Endothelial cell of umbilical vein (primary cell): ENCODE measurements at regions not wholly inside any gene's neighbourhood (a gene's known extent, or its start where the extent isn't known, plus 50 kb on each side); places are given as distances from the start of the nearest gene placed in this dataset.

Experiments used
- BruUV-seq: library from RNA; stranded (reverse); fragments of 400-500 nt; replicated peaks from 2 replicates; lab custom pipeline; 2021; lab: Mats Ljungman, UMichigan
- CTCF ChIA-PET: fragments of 300-600, 350-600 bp; sonication (Branson Sonifier 250); formaldehyde crosslinking; loops from one replicate; lab custom pipeline; 2021; ENCODE audit warnings: antibody characterized with exemption, inconsistent platforms; lab: Charles Lee
- POLR2A ChIA-PET: fragments of 300-600, 350-600 bp; sonication (Branson Sonifier 250); formaldehyde crosslinking; loops from one replicate; lab custom pipeline; 2021; ENCODE audit warnings: antibody characterized with exemption, inconsistent platforms; lab: Charles Lee
- DNase-seq: peaks from one replicate; pipeline ENCODE4 v3.0.0-alpha.2; 2011; ENCODE audit warnings: low read depth, low spot score
- FAIRE-seq: peaks from 2 replicates; lab custom pipeline; 2011; peaks lifted over from hg19 to GRCh38; lab: Jason Lieb, UNC
- H2AFZ ChIP-seq: 2 replicates; pipeline ENCODE4 v1.6.0; 2012; ENCODE audit warnings: low read depth, low read length, control low read depth, inconsistent platforms
- H3K27ac ChIP-seq: 2 replicates; pipeline ENCODE4 v1.5.1; 2011; ENCODE audit warnings: low read depth, mild to moderate bottlenecking, control low read depth, low read length, moderate library complexity; ENCODE audit not compliant: insufficient read depth
- H3K27me3 ChIP-seq, 2 experiments: 2 replicates each; pipeline versions ENCODE4 v1.6.0 to v1.6.1; 2011; ENCODE audit warnings: low read length in 2 of 2, mixed read lengths in 1 of 2; ENCODE audit not compliant: control insufficient read depth in 2 of 2, insufficient read depth in 2 of 2
- H3K36me3 ChIP-seq, 2 experiments: 2 replicates in 1 of 2; 3 replicates in 1 of 2; pipeline ENCODE4 v1.5.1; 2011; ENCODE audit warnings: low read length in 2 of 2, mild to moderate bottlenecking in 1 of 2, moderate library complexity in 1 of 2; ENCODE audit not compliant: control insufficient read depth in 2 of 2, insufficient read depth in 2 of 2; ENCODE audit errors: extremely low read depth in 1 of 2
- H3K4me1 ChIP-seq: 3 replicates; pipeline ENCODE4 v1.5.1; 2011; ENCODE audit warnings: mild to moderate bottlenecking, low read length; ENCODE audit not compliant: control insufficient read depth, insufficient read depth; ENCODE audit errors: extremely low read depth
- H3K4me2 ChIP-seq: 2 replicates; pipeline ENCODE4 v1.6.1; 2011; ENCODE audit warnings: low read length, control low read depth, mixed read lengths; ENCODE audit not compliant: insufficient read depth
- H3K4me3 ChIP-seq, 3 experiments: fragments of 200-600 bp in 1 of 3; sonication (generic), shearing (Covaris generic) in 1 of 3; replicated peaks in 1 of 3; 2 replicates each; pipeline ENCODE4 v1.5.1; 2011 to 2016; ENCODE audit warnings: control low read depth in 3 of 3, low read length in 3 of 3, mild to moderate bottlenecking in 2 of 3, inconsistent platforms in 1 of 3, low read depth in 1 of 3, moderate library complexity in 1 of 3; ENCODE audit not compliant: insufficient read depth in 1 of 3
- H3K79me2 ChIP-seq: 2 replicates; pipeline ENCODE4 v1.6.0; 2012; ENCODE audit warnings: low read length, inconsistent platforms; ENCODE audit not compliant: control insufficient read depth, insufficient read depth
- H3K9ac ChIP-seq: replicated peaks from 2 replicates; pipeline ENCODE3; 2011; ENCODE audit warnings: low read length, control low read depth; ENCODE audit not compliant: insufficient read depth; ENCODE audit errors: extremely low read depth
- H3K9me1 ChIP-seq: replicated peaks from 3 replicates; pipeline ENCODE4 v1.6.0; 2011; ENCODE audit warnings: mild to moderate bottlenecking, low read length; ENCODE audit not compliant: control insufficient read depth, insufficient read depth; ENCODE audit errors: extremely low read depth
- H3K9me3 ChIP-seq: replicated peaks from 2 replicates; pipeline ENCODE4 v1.5.1; 2012; ENCODE audit warnings: low read length, inconsistent platforms; ENCODE audit not compliant: control insufficient read depth, insufficient read depth
- H4K20me1 ChIP-seq: replicated peaks from 2 replicates; pipeline ENCODE3; 2011; ENCODE audit warnings: mild to moderate bottlenecking, low read length; ENCODE audit not compliant: control insufficient read depth, insufficient read depth; ENCODE audit errors: extremely low read depth
- CTCF ChIP-seq, 2 donors: IDR thresholded peaks; 1 replicate in 1 of 2; 2 replicates in 1 of 2; pipeline ENCODE4 v1.5.1; 2011; ENCODE audit warnings: low read length in 2 of 2, mild to moderate bottlenecking in 2 of 2, moderate library complexity in 2 of 2, control low read depth in 1 of 2, inconsistent platforms in 1 of 2, low read depth in 1 of 2; ENCODE audit not compliant: insufficient read depth in 1 of 2; ENCODE audit errors: extremely low read depth in 1 of 2
- EZH2 ChIP-seq: IDR thresholded peaks from 2 replicates; pipeline ENCODE4 v1.6.1; 2012; ENCODE audit warnings: borderline replicate concordance, low read depth, mild to moderate bottlenecking, moderate library complexity, low read length, inconsistent platforms; ENCODE audit not compliant: severe bottlenecking
- FOS ChIP-seq: IDR thresholded peaks from 2 replicates; pipeline ENCODE4 v1.6.1; 2011; ENCODE audit warnings: mild to moderate bottlenecking, low read length, moderate library complexity, borderline replicate concordance; ENCODE audit not compliant: insufficient read depth
- GATA2 ChIP-seq: IDR thresholded peaks from 2 replicates; pipeline ENCODE4 v1.7.0; 2011; ENCODE audit warnings: low read depth, mild to moderate bottlenecking, moderate library complexity, mixed read lengths, low read length; ENCODE audit not compliant: insufficient read length, insufficient read depth
- JUN ChIP-seq: IDR thresholded peaks from 2 replicates; pipeline ENCODE4 v1.6.1; 2011; ENCODE audit warnings: borderline replicate concordance, low read depth; ENCODE audit not compliant: insufficient read length, insufficient read depth
- MYC ChIP-seq: IDR thresholded peaks from one replicate; pipeline ENCODE4 v1.6.1; 2011; ENCODE audit warnings: mild to moderate bottlenecking, low read depth, low read length
- POLR2A ChIP-seq: IDR thresholded peaks from 2 replicates; pipeline ENCODE4 v1.6.1; 2012; ENCODE audit warnings: low read depth, mild to moderate bottlenecking, control low read depth, low read length
- POLR2AphosphoS5 ChIP-seq: IDR thresholded peaks from 2 replicates; pipeline ENCODE4 v1.6.1; 2012; ENCODE audit warnings: low read depth, mild to moderate bottlenecking, control low read depth, low read length, moderate library complexity; ENCODE audit not compliant: insufficient read depth
- dilution Hi-C: fragments of 300-500 bp; cut with MboI; formaldehyde crosslinking; loops from one replicate; pipeline ENCODE4 v1.15.0; 2019; ENCODE audit warnings: low sequenced_read_pairs; ENCODE audit not compliant: extremely low pct_ligation_motif_present
- intact Hi-C: fragments of 100-400 bp; cut with micrococcal nuclease; formaldehyde crosslinking; loops from one replicate; pipeline ENCODE4 v1.10.0; 2022
- TF ChIP-seq, protein P1 (sequence below): IDR thresholded peaks from 2 replicates; pipeline ENCODE4 v1.6.1; 2011; ENCODE audit not compliant: insufficient read depth, insufficient read length

- Histone ChIP-seq H3K4me2 (no peak overlapping the region), H3K9ac (no peak overlapping the region), H2AFZ (peak overlapping the region; percentile 22), H4K20me1 (no peaks in the 10 kb centered on the region), H3K27me3 (no peaks in the 10 kb centered on the region), H3K27ac (peak overlapping the region; percentile 78), H3K4me1 (peaks cover 16% of the 10 kb centered on the region), H3K79me2 (no peaks in the 10 kb centered on the region), H3K9me3 (no peaks in the 10 kb centered on the region), H3K9me1 (no peaks in the 10 kb centered on the region), H3K4me3 (no peak overlapping the region), H3K36me3 (no peaks in the 10 kb centered on the region)
- ChIA-PET POLR2A (no interaction called here), CTCF (interaction anchor here (1.0 to 1.2 kb wide), 2 partner anchors 19 to 97 kb away, joined by 3 to 5 read pairs; no protein-coding TSS in a partner anchor)
- DNase-seq (peak; percentile 13), FAIRE-seq (no peak)
- TF ChIP-seq EZH2 (no peak), CTCF (IDR thresholded peaks at IDR 0.05; ENCODE audit: extremely low read depth in 1 of 2, insufficient read depth in 1 of 2, low read depth in 1 of 2, low read length in 2 of 2) (no peak), FOS (no peak), POLR2AphosphoS5 (no peak), GATA2 (no peak), POLR2A (no peak), MYC (no peak), JUN (no peak)
- TF ChIP-seq, protein P1, sequence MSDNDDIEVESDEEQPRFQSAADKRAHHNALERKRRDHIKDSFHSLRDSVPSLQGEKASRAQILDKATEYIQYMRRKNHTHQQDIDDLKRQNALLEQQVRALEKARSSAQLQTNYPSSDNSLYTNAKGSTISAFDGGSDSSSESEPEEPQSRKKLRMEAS = no peak
- BruUV-seq = no TSS peak
- intact Hi-C loops = loop anchor here (2.0 kb wide), 1 partner anchor 132 kb away; no protein-coding TSS in a partner anchor
- dilution Hi-C loops = no loop called here
Measured at GRCh38 chr5:133734916-133735315, 122.6 kb upstream of the FSTL4 start.
